ENCODE measurements at regions not wholly inside any gene's neighbourhood (a gene's known extent, or its start where the extent isn't known, plus 50 kb on each side); places are given as distances from the start of the nearest gene placed in this dataset.

- intact Hi-C loops (cut with DNase I; ENCODE audit: low total_unique reads) (no loop called here), in situ Hi-C loops (cut with MboI; ENCODE audit: low pct_ligation_motif_present in 1 of 4, low pct_unique_long_range_greater_than_20kb in 1 of 4, low sequenced_read_pairs in 3 of 4) (no loop called here)
- DNase-seq: no peak
- no peaks in the 10 kb centered on the region for H3K9me3 ChIP-seq
- no peaks in the 10 kb centered on the region for H3K27me3 ChIP-seq
- no peak overlapping the region for H3K27ac ChIP-seq
- 62% methylated on average over 9 of the region's 9 CpGs; no CpG with 5 or more reads in 1 of the 2 donors for WGBS, 2 donors (ENCODE audit: low coverage in 1 of 2)
- H3K4me3 ChIP-seq: no peak overlapping the region
- no peaks in the 10 kb centered on the region for H3K4me1 ChIP-seq
- no peak for TF ChIP-seq EP300 (IDR thresholded peaks at IDR 0.05; ENCODE audit: low read depth)
- TF ChIP-seq CTCF (IDR thresholded peaks at IDR 0.05): no peak
- no peak for TF ChIP-seq POLR2A (IDR thresholded peaks at IDR 0.05)
- TF ChIP-seq POLR2AphosphoS5 (IDR thresholded peaks at IDR 0.05): no peak
- H3K36me3 ChIP-seq: no peaks in the 10 kb centered on the region
Measured at GRCh38 chr5:3268760-3269330, 326.8 kb upstream of the IRX1 start.

GRCh38 chr5:3266861-3267260, 328.8 kb upstream of the IRX1 start:
- Histone ChIP-seq H3K4me3 (no peak overlapping the region), H3K27ac (no peak overlapping the region), H3K36me3 (no peaks in the 10 kb centered on the region), H3K9me3 (no peaks in the 10 kb centered on the region), H3K27me3 (no peaks in the 10 kb centered on the region), H3K4me1 (no peaks in the 10 kb centered on the region)
- TF ChIP-seq POLR2AphosphoS5 (IDR thresholded peaks at IDR 0.05): no peak
- TF ChIP-seq CTCF (IDR thresholded peaks at IDR 0.05): no peak
- TF ChIP-seq POLR2A (IDR thresholded peaks at IDR 0.05): no peak
- no peak for TF ChIP-seq EP300 (IDR thresholded peaks at IDR 0.05; ENCODE audit: low read depth)
- DNase-seq: no peak
- WGBS, 2 donors (ENCODE audit: low coverage in 1 of 2): 71 to 100% methylated on average over 1 to 5 of the region's 5 CpGs
- in situ Hi-C loops (cut with MboI; ENCODE audit: low pct_ligation_motif_present in 1 of 4, low pct_unique_long_range_greater_than_20kb in 1 of 4, low sequenced_read_pairs in 3 of 4): no loop called here
- intact Hi-C loops (cut with DNase I; ENCODE audit: low total_unique reads): no loop called here

- Histone ChIP-seq H3K27ac (no peak overlapping the region), H3K4me1 (no peaks in the 10 kb centered on the region), H3K36me3 (no peaks in the 10 kb centered on the region), H3K9me3 (no peaks in the 10 kb centered on the region), H3K27me3 (no peaks in the 10 kb centered on the region), H3K4me3 (no peak overlapping the region)
- 43 to 74% methylated on average over 1 to 6 of the region's 6 CpGs for WGBS, 2 donors (ENCODE audit: low coverage in 1 of 2)
- TF ChIP-seq POLR2AphosphoS5 (IDR thresholded peaks at IDR 0.05) (no peak), CTCF (IDR thresholded peaks at IDR 0.05) (no peak), EP300 (IDR thresholded peaks at IDR 0.05; ENCODE audit: low read depth) (no peak), POLR2A (IDR thresholded peaks at IDR 0.05) (no peak)
- in situ Hi-C loops (cut with MboI; ENCODE audit: low pct_ligation_motif_present in 1 of 4, low pct_unique_long_range_greater_than_20kb in 1 of 4, low sequenced_read_pairs in 3 of 4): no loop called here
- intact Hi-C loops (cut with DNase I; ENCODE audit: low total_unique reads): no loop called here
- DNase-seq: no peak
Measured at GRCh38 chr5:3265936-3266335, 329.7 kb upstream of the IRX1 start.

GRCh38 chr5:3265131-3265885, 330.3 kb upstream of the IRX1 start:
- WGBS, 2 donors (ENCODE audit: low coverage in 1 of 2): 58 to 69% methylated on average over 4 to 5 of the region's 5 CpGs
- in situ Hi-C loops (cut with MboI; ENCODE audit: low pct_ligation_motif_present in 1 of 4, low pct_unique_long_range_greater_than_20kb in 1 of 4, low sequenced_read_pairs in 3 of 4): no loop called here
- intact Hi-C loops (cut with DNase I; ENCODE audit: low total_unique reads): no loop called here
- Histone ChIP-seq H3K27me3 (no peaks in the 10 kb centered on the region), H3K4me3 (no peak overlapping the region), H3K9me3 (no peaks in the 10 kb centered on the region), H3K4me1 (no peaks in the 10 kb centered on the region), H3K27ac (no peak overlapping the region), H3K36me3 (no peaks in the 10 kb centered on the region)
- no peak for DNase-seq
- TF ChIP-seq CTCF (IDR thresholded peaks at IDR 0.05) (no peak), POLR2A (IDR thresholded peaks at IDR 0.05) (no peak), EP300 (IDR thresholded peaks at IDR 0.05; ENCODE audit: low read depth) (no peak), POLR2AphosphoS5 (IDR thresholded peaks at IDR 0.05) (no peak)

All from transverse colon (tissue), 4 donors.